SK-N-SH (cell line): ENCODE measurements at regions not wholly inside any gene's neighbourhood (a gene's known extent, or its start where the extent isn't known, plus 50 kb on each side); places are given as distances from the start of the nearest gene placed in this dataset.

Experiments used
- CTCF ChIA-PET: fragments of 300-600, 350-600 bp; formaldehyde crosslinking; extraction: SDS; loops from one replicate; lab custom pipeline; 2021; lab: Yijun Ruan, JAX
- POLR2A ChIA-PET: fragments of 350-600 bp; sonication (Branson Sonifier 250); formaldehyde crosslinking; extraction: SDS; loops from one replicate; lab custom pipeline; 2020; ENCODE audit warnings: antibody characterized with exemption, inconsistent platforms; lab: Yijun Ruan, JAX
- DNase-seq: peaks from one replicate; pipeline ENCODE4 v3.0.0; 2012
- H2AFZ ChIP-seq: fragments of 200-600 bp; sonication (generic); 2 replicates; pipeline ENCODE4 v1.8.1; 2016; ENCODE audit warnings: antibody characterized with exemption, mild to moderate bottlenecking, low read depth
- H3F3A ChIP-seq: fragments of 200-600 bp; sonication (generic); replicated peaks from 2 replicates; pipeline ENCODE3; 2016; ENCODE audit warnings: antibody characterized with exemption, mild to moderate bottlenecking; ENCODE audit not compliant: insufficient read depth
- H3K27ac ChIP-seq, 2 experiments: fragments of 200-500 bp in 1 of 2; fragments of 200-600 bp in 1 of 2; sonication (Bioruptor generic) in 1 of 2; sonication (generic), shearing (Covaris generic) in 1 of 2; 2 replicates each; pipeline versions ENCODE4 v1.5.1 to v1.6.1; 2014 to 2016; ENCODE audit warnings: low read depth in 2 of 2, inconsistent platforms in 1 of 2, low read length in 1 of 2, mild to moderate bottlenecking in 1 of 2, mixed read lengths in 1 of 2
- H3K27me3 ChIP-seq: fragments of 200-600 bp; sonication (generic), shearing (Covaris generic); 2 replicates; pipeline ENCODE4 v1.6.1; 2016; ENCODE audit warnings: mixed run types; ENCODE audit not compliant: insufficient read depth
- H3K36me3 ChIP-seq, 2 experiments: fragments of 200-500 bp in 1 of 2; fragments of 200-600 bp in 1 of 2; sonication (Bioruptor generic) in 1 of 2; sonication (generic) in 1 of 2; replicated peaks in 1 of 2; 2 replicates each; pipeline versions ENCODE3 to v1.5.1; 2014 to 2016; ENCODE audit warnings: low read length in 1 of 2, mild to moderate bottlenecking in 1 of 2; ENCODE audit not compliant: insufficient read depth in 2 of 2, control insufficient read depth in 1 of 2
- H3K4me1 ChIP-seq, 2 experiments: fragments of 200-500 bp in 1 of 2; fragments of 200-600 bp in 1 of 2; sonication (Bioruptor generic) in 1 of 2; sonication (generic), shearing (Covaris generic) in 1 of 2; 2 replicates each; pipeline versions ENCODE4 v1.5.1 to v1.6.1; 2014 to 2016; ENCODE audit warnings: low read depth in 1 of 2, low read length in 1 of 2, mixed run types in 1 of 2; ENCODE audit not compliant: insufficient read depth in 2 of 2, control insufficient read depth in 1 of 2
- H3K4me2 ChIP-seq: fragments of 200-600 bp; sonication (generic), shearing (Covaris generic); 2 replicates; pipeline ENCODE4 v1.6.1; 2017; ENCODE audit warnings: mixed run types
- H3K4me3 ChIP-seq, 2 experiments: fragments of 200-500 bp in 1 of 2; fragments of 200-600 bp in 1 of 2; sonication (Bioruptor generic) in 1 of 2; sonication (generic), shearing (Covaris generic) in 1 of 2; 2 replicates each; pipeline versions ENCODE4 v1.5.1 to v1.8.1; 2014 to 2016; ENCODE audit warnings: low read depth in 2 of 2, inconsistent platforms in 1 of 2, low read length in 1 of 2, mild to moderate bottlenecking in 1 of 2, mixed read lengths in 1 of 2, moderate library complexity in 1 of 2
- H3K79me2 ChIP-seq: fragments of 200-600 bp; sonication (generic); 2 replicates; pipeline ENCODE4 v1.8.1; 2017; ENCODE audit warnings: mild to moderate bottlenecking; ENCODE audit not compliant: insufficient read depth
- H3K9ac ChIP-seq: fragments of 200-600 bp; sonication (generic); 2 replicates; pipeline ENCODE4 v1.6.1; 2017; ENCODE audit warnings: mixed run types
- H3K9me2 ChIP-seq: fragments of 200-600 bp; sonication (generic); 2 replicates; pipeline ENCODE4 v1.6.1; 2017; ENCODE audit warnings: mixed run types
- H3K9me3 ChIP-seq: fragments of 200-600 bp; sonication (generic); 2 replicates; pipeline ENCODE4 v1.6.1; 2017; ENCODE audit warnings: mixed run types, mild to moderate bottlenecking, moderate library complexity
- H4K20me1 ChIP-seq: fragments of 200-600 bp; sonication (generic); 2 replicates; pipeline ENCODE4 v1.6.1; 2017; ENCODE audit warnings: mild to moderate bottlenecking, mixed run types; ENCODE audit not compliant: insufficient read depth
- CHD2 ChIP-seq: fragments of 150-350 bp; IDR thresholded peaks from 2 replicates; pipeline ENCODE4 v1.6.1; 2018; ENCODE audit warnings: low read length; ENCODE audit not compliant: partially characterized antibody
- CTCF ChIP-seq: fragments of 200-600 bp; sonication (generic); IDR thresholded peaks from 2 replicates; pipeline ENCODE4 v1.6.1; 2017; ENCODE audit warnings: antibody characterized with exemption, mild to moderate bottlenecking, moderate library complexity
- EZH2phosphoT487 ChIP-seq: fragments of 200-600 bp; sonication (generic); IDR thresholded peaks from 2 replicates; pipeline ENCODE4 v1.6.1; 2017; ENCODE audit warnings: low read depth, mixed run types, mild to moderate bottlenecking, antibody characterized with exemption, moderate library complexity, borderline replicate concordance
- FOSL2 ChIP-seq: IDR thresholded peaks from 2 replicates; pipeline ENCODE4 v1.4.0; 2012; ENCODE audit warnings: low read depth, mild to moderate bottlenecking, moderate library complexity, borderline replicate concordance
- FOXM1 ChIP-seq: IDR thresholded peaks from 2 replicates; pipeline ENCODE4 v1.4.0; 2012; ENCODE audit warnings: low read depth, mild to moderate bottlenecking
- GABPA ChIP-seq: IDR thresholded peaks from 2 replicates; pipeline ENCODE4 v1.4.0; 2012; ENCODE audit warnings: low read depth, mild to moderate bottlenecking
- GATA2 ChIP-seq: sonication (generic); formaldehyde crosslinking; IDR thresholded peaks from 2 replicates; pipeline ENCODE4 v1.5.0; 2020; ENCODE audit warnings: mild to moderate bottlenecking, missing genetic modification reagents
- JUND ChIP-seq: IDR thresholded peaks from 2 replicates; pipeline ENCODE4 v1.4.0; 2012
- MEF2A ChIP-seq: IDR thresholded peaks from 2 replicates; pipeline ENCODE4 v1.4.0; 2012; ENCODE audit warnings: low read depth, borderline replicate concordance
- MXI1 ChIP-seq: IDR thresholded peaks from 2 replicates; pipeline ENCODE4 v1.6.1; 2012; ENCODE audit warnings: mild to moderate bottlenecking, low read depth, low read length, improper control_type of control experiment
- NFIC ChIP-seq: IDR thresholded peaks from 2 replicates; pipeline ENCODE4 v1.4.0; 2012; ENCODE audit warnings: borderline replicate concordance
- NRF1 ChIP-seq: IDR thresholded peaks from 2 replicates; pipeline ENCODE4 v1.6.1; 2012; ENCODE audit warnings: low read depth, mild to moderate bottlenecking, low read length
- POLR2AphosphoS5 ChIP-seq: IDR thresholded peaks from 2 replicates; pipeline ENCODE4 v1.6.1; 2012; ENCODE audit warnings: low read depth, low read length
- RCOR1 ChIP-seq: fragments of 150-350 bp; IDR thresholded peaks from 2 replicates; pipeline ENCODE4 v1.6.1; 2017; ENCODE audit warnings: antibody characterized with exemption, low read length
- RXRA ChIP-seq: IDR thresholded peaks from 2 replicates; pipeline ENCODE4 v1.4.0; 2012; ENCODE audit warnings: low read depth, mild to moderate bottlenecking, borderline replicate concordance
- SIN3A ChIP-seq: IDR thresholded peaks from 2 replicates; pipeline ENCODE4 v1.6.1; 2012; ENCODE audit warnings: low read depth, mild to moderate bottlenecking, low read length, moderate library complexity, borderline replicate concordance
- TAF1 ChIP-seq: IDR thresholded peaks from 2 replicates; pipeline ENCODE4 v1.6.1; 2012; ENCODE audit warnings: low read depth, mild to moderate bottlenecking, low read length, moderate library complexity, borderline replicate concordance
- TCF12 ChIP-seq: IDR thresholded peaks from 2 replicates; pipeline ENCODE4 v1.4.0; 2012
- TEAD4 ChIP-seq: IDR thresholded peaks from 2 replicates; pipeline ENCODE4 v1.4.0; 2012; ENCODE audit warnings: mild to moderate bottlenecking, borderline replicate concordance; ENCODE audit not compliant: insufficient read depth
- USF2 ChIP-seq: fragments of 150-350 bp; IDR thresholded peaks from 2 replicates; pipeline ENCODE4 v1.6.1; 2017; ENCODE audit warnings: antibody characterized with exemption, low read length, low read depth, borderline replicate concordance
- YY1 ChIP-seq: IDR thresholded peaks from 2 replicates; pipeline ENCODE4 v1.4.0; 2012; ENCODE audit warnings: low read depth, mild to moderate bottlenecking
- WGBS: methylation state at CpG from one replicate; pipeline ENCODE4 v1.1.6; 2017; ENCODE audit warnings: low lambda C conversion rate; 5-methylcytosine and 5-hydroxymethylcytosine counted together
- TF ChIP-seq, protein P1 (sequence below): IDR thresholded peaks from 2 replicates; pipeline ENCODE4 v1.4.0; 2012; ENCODE audit warnings: low read depth, borderline replicate concordance
- TF ChIP-seq, protein P2 (sequence below): IDR thresholded peaks from 2 replicates; pipeline ENCODE4 v1.6.1; 2012; ENCODE audit warnings: mild to moderate bottlenecking, low read depth, low read length, moderate library complexity

- Histone ChIP-seq H3K4me1 (no peaks in the 10 kb centered on the region), H2AFZ (no peak overlapping the region), H3K9me2 (no peaks in the 10 kb centered on the region; the same call in 1 of the 2 replicates), H3K79me2 (no peaks in the 10 kb centered on the region), H3K4me2 (no peak overlapping the region)
- ChIA-PET CTCF (no interaction called here), POLR2A (no interaction called here)
- TF ChIP-seq GABPA (no peak), POLR2AphosphoS5 (no peak), USF2 (no peak), JUND (no peak), MXI1 (no peak), TCF12 (no peak), TEAD4 (no peak), RXRA (no peak), TAF1 (no peak), SIN3A (no peak), NFIC (no peak), EZH2phosphoT487 (no peak), CHD2 (no peak), MEF2A (no peak), FOSL2 (no peak), CTCF (no peak), RCOR1 (no peak), GATA2 (CRISPR knock-in tag) (no peak)
- TF ChIP-seq, all 33 proteins: peak for 0
- Histone ChIP-seq H3K4me3 (no peak overlapping the region), H4K20me1 (no peaks in the 10 kb centered on the region), H3K9me3 (no peaks in the 10 kb centered on the region), H3K27ac (no peak overlapping the region), H3K9ac (no peak overlapping the region), H3F3A (no peaks in the 10 kb centered on the region), H3K27me3 (no peaks in the 10 kb centered on the region), H3K36me3 (no peaks in the 10 kb centered on the region)
- no peak for DNase-seq
- 5% methylated on average over 4 of the region's 4 CpGs for WGBS
Observed at GRCh38 chr21:15171546-15171945, 106.7 kb upstream of the NRIP1 start.

DNA sequence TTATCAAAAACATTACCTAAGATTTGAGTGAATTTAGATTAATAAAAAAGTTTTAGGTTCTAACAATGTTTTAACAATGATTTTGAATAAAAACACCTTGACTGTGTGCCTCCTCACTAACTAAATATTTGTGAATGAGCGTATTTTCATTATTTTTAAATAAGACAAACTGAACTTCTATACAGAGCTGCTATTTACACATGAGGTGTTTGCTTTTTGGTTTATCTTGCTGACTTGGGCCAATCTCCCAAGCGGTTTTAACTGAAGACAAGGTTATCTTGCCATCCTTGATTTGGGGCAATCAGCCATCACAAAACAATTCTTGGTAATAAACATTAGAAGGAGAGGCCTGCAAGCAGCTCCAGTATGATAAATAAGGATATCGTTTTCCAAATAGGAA, 108.2 kb upstream of the NRIP1 start:
- H3K27me3 ChIP-seq = no peaks in the 10 kb centered on the region
- H3K4me2 ChIP-seq = no peak overlapping the region
- H3F3A ChIP-seq = no peaks in the 10 kb centered on the region
- no peak for DNase-seq
- no peaks in the 10 kb centered on the region for H3K79me2 ChIP-seq
- H3K4me1 ChIP-seq = no peaks in the 10 kb centered on the region
- no peak overlapping the region for H3K4me3 ChIP-seq
- H4K20me1 ChIP-seq = no peaks in the 10 kb centered on the region
- no peaks in the 10 kb centered on the region; the same call in 1 of the 2 replicates for H3K9me2 ChIP-seq
- H3K9me3 ChIP-seq = no peaks in the 10 kb centered on the region
- H3K36me3 ChIP-seq = no peaks in the 10 kb centered on the region
- ChIA-PET POLR2A (no interaction called here), CTCF (no interaction called here)
- no peak overlapping the region for H2AFZ ChIP-seq
- WGBS = 8% methylated on average over 3 of the region's 3 CpGs
- H3K27ac ChIP-seq = no peak overlapping the region
- H3K9ac ChIP-seq = no peak overlapping the region
- TF ChIP-seq, protein P1, sequence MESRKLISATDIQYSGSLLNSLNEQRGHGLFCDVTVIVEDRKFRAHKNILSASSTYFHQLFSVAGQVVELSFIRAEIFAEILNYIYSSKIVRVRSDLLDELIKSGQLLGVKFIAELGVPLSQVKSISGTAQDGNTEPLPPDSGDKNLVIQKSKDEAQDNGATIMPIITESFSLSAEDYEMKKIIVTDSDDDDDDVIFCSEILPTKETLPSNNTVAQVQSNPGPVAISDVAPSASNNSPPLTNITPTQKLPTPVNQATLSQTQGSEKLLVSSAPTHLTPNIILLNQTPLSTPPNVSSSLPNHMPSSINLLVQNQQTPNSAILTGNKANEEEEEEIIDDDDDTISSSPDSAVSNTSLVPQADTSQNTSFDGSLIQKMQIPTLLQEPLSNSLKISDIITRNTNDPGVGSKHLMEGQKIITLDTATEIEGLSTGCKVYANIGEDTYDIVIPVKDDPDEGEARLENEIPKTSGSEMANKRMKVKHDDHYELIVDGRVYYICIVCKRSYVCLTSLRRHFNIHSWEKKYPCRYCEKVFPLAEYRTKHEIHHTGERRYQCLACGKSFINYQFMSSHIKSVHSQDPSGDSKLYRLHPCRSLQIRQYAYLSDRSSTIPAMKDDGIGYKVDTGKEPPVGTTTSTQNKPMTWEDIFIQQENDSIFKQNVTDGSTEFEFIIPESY = no peak
- no peak for TF ChIP-seq EZH2phosphoT487
- TF ChIP-seq RCOR1 = no peak
- TF ChIP-seq FOXM1 = no peak
- TF ChIP-seq CHD2 = no peak
- TF ChIP-seq YY1 = no peak
- no peak for TF ChIP-seq NRF1
- no peak for TF ChIP-seq NFIC
- no peak for TF ChIP-seq JUND
- TF ChIP-seq, protein P2, sequence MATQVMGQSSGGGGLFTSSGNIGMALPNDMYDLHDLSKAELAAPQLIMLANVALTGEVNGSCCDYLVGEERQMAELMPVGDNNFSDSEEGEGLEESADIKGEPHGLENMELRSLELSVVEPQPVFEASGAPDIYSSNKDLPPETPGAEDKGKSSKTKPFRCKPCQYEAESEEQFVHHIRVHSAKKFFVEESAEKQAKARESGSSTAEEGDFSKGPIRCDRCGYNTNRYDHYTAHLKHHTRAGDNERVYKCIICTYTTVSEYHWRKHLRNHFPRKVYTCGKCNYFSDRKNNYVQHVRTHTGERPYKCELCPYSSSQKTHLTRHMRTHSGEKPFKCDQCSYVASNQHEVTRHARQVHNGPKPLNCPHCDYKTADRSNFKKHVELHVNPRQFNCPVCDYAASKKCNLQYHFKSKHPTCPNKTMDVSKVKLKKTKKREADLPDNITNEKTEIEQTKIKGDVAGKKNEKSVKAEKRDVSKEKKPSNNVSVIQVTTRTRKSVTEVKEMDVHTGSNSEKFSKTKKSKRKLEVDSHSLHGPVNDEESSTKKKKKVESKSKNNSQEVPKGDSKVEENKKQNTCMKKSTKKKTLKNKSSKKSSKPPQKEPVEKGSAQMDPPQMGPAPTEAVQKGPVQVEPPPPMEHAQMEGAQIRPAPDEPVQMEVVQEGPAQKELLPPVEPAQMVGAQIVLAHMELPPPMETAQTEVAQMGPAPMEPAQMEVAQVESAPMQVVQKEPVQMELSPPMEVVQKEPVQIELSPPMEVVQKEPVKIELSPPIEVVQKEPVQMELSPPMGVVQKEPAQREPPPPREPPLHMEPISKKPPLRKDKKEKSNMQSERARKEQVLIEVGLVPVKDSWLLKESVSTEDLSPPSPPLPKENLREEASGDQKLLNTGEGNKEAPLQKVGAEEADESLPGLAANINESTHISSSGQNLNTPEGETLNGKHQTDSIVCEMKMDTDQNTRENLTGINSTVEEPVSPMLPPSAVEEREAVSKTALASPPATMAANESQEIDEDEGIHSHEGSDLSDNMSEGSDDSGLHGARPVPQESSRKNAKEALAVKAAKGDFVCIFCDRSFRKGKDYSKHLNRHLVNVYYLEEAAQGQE = no peak
